SU-DHL-6 (cell line): ENCODE measurements at regions not wholly inside any gene's neighbourhood (a gene's known extent, or its start where the extent isn't known, plus 50 kb on each side); places are given as distances from the start of the nearest gene placed in this dataset.

ENCODE experiments used
- H2AFZ ChIP-seq: fragments of 200-600 bp; sonication (generic); 2 replicates; pipeline ENCODE4 v1.6.1; 2014; ENCODE audit warnings: low read depth, mild to moderate bottlenecking, moderate library complexity, mixed read lengths, antibody characterized with exemption, low read length; ENCODE audit not compliant: severe bottlenecking
- H3F3A ChIP-seq: fragments of 200-600 bp; shearing (Covaris generic); 2 replicates; pipeline ENCODE4 v1.6.0; 2016; ENCODE audit warnings: antibody characterized with exemption, mild to moderate bottlenecking; ENCODE audit not compliant: insufficient read depth
- H3K27ac ChIP-seq: fragments of 200-600 bp; sonication (generic); 2 replicates; pipeline ENCODE4 v1.5.1; 2016; ENCODE audit warnings: low read depth, mild to moderate bottlenecking, low read length, moderate library complexity, mixed read lengths
- H3K27me3 ChIP-seq: fragments of 200-600 bp; sonication (generic), shearing (Covaris generic); 2 replicates; pipeline ENCODE4 v1.6.0; 2014; ENCODE audit warnings: mild to moderate bottlenecking, low read length
- H3K36me3 ChIP-seq: fragments of 200-600 bp; sonication (generic); 2 replicates; pipeline ENCODE4 v1.6.1; 2014; ENCODE audit warnings: mild to moderate bottlenecking, low read length, mixed read lengths
- H3K4me2 ChIP-seq: fragments of 300-600, 200-600 bp; shearing (Covaris generic), sonication (generic); 2 replicates; pipeline ENCODE4 v1.6.0; 2014; ENCODE audit warnings: low read length, low read depth, mild to moderate bottlenecking; ENCODE audit not compliant: poor library complexity, severe bottlenecking
- H3K4me3 ChIP-seq: fragments of 200-600 bp; sonication (generic); 2 replicates; pipeline ENCODE4 v1.5.1; 2014; ENCODE audit warnings: antibody characterized with exemption, low read length, mild to moderate bottlenecking, mixed read lengths; ENCODE audit not compliant: insufficient read depth, poor library complexity, severe bottlenecking
- H3K79me2 ChIP-seq: fragments of 200-600 bp; sonication (generic); 2 replicates; pipeline ENCODE4 v1.6.1; 2014; ENCODE audit warnings: mild to moderate bottlenecking, low read length, moderate library complexity; ENCODE audit not compliant: insufficient read depth
- H3K9ac ChIP-seq: fragments of 200-600 bp; sonication (generic); 2 replicates; pipeline ENCODE4 v1.7.0; 2014; ENCODE audit warnings: mild to moderate bottlenecking, low read length
- H3K9me2 ChIP-seq: fragments of 200-600 bp; sonication (generic); replicated peaks from 2 replicates; pipeline ENCODE4 v1.6.1; 2014; ENCODE audit warnings: low read length; ENCODE audit not compliant: insufficient read depth
- H3K9me3 ChIP-seq: fragments of 200-600 bp; sonication (generic); 2 replicates; pipeline ENCODE4 v1.6.1; 2014; ENCODE audit warnings: low read length, mixed read lengths; ENCODE audit not compliant: insufficient read depth
- H4K20me1 ChIP-seq: fragments of 200-600 bp; sonication (generic); 2 replicates; pipeline ENCODE4 v1.6.1; 2014; ENCODE audit warnings: low read depth, mild to moderate bottlenecking, antibody characterized with exemption, low read length, moderate library complexity, mixed read lengths
- EZH2phosphoT487 ChIP-seq: fragments of 200-600 bp; sonication (generic), shearing (Covaris generic); conservative IDR thresholded peaks from 2 replicates; pipeline ENCODE4 v1.6.1; 2018; ENCODE audit warnings: mild to moderate bottlenecking, antibody characterized with exemption, low read length, moderate library complexity, mixed read lengths
- TF ChIP-seq, protein P1 (sequence below): fragments of 200-600 bp; sonication (generic); IDR thresholded peaks from one replicate; pipeline ENCODE4 v1.5.1; 2017; ENCODE audit warnings: antibody characterized with exemption, mild to moderate bottlenecking, low read length, moderate library complexity; ENCODE audit not compliant: insufficient read depth, poor library complexity, severe bottlenecking

DNA sequence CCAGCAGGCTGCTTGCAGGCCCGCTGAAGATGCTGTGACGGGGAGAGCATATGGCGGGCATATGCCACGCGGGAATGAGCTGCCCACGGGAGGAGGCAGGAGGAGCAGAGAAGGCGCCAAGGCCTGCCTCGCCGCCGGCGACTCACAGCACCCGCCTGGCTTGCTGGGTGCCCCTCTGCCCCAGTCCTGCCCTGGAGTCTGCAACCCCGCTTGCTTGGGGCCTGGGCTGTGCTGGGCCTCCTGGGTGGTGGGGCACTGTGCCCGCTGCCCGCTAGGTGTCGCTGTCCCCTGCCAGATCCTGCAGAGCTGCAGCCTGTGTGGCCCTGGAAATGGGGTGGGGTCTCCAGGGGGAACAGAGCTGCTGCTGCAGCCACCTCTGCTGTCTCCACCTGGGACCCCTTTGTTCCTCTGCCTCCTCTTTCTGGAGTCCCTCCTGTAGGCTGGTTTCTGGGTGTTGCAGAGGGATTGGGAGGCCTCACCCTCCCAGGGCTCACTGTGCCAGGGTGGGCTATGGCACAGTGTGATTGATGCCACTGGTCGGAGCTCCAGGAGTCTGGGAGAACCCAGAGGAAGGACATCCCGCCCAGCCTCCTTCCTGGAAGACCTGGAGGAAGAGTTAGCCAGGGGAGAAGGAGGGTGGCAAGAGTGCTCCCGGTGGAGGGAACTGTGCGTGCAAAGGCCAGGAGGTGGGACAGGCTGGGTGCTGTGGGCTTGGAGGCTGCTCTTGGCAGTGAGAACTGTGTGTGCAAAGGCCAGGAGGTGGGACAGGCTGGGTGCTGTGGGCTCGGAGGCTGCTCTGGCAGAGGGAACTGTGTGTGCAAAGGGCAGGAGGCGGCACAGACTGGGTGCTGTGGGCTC is 141.0 kb upstream of the CIBAR2 start:
- Histone ChIP-seq H3K9me2 (no peaks in the 10 kb centered on the region), H3F3A (no peaks in the 10 kb centered on the region), H3K4me3 (no peak overlapping the region), H2AFZ (no peak overlapping the region), H3K4me2 (no peak overlapping the region), H3K9ac (no peak overlapping the region), H3K79me2 (no peaks in the 10 kb centered on the region), H3K9me3 (no peaks in the 10 kb centered on the region), H3K27ac (no peak overlapping the region), H3K36me3 (no peaks in the 10 kb centered on the region), H4K20me1 (no peaks in the 10 kb centered on the region), H3K27me3 (no peaks in the 10 kb centered on the region)
- TF ChIP-seq EZH2phosphoT487 = no peak
- TF ChIP-seq, protein P1, sequence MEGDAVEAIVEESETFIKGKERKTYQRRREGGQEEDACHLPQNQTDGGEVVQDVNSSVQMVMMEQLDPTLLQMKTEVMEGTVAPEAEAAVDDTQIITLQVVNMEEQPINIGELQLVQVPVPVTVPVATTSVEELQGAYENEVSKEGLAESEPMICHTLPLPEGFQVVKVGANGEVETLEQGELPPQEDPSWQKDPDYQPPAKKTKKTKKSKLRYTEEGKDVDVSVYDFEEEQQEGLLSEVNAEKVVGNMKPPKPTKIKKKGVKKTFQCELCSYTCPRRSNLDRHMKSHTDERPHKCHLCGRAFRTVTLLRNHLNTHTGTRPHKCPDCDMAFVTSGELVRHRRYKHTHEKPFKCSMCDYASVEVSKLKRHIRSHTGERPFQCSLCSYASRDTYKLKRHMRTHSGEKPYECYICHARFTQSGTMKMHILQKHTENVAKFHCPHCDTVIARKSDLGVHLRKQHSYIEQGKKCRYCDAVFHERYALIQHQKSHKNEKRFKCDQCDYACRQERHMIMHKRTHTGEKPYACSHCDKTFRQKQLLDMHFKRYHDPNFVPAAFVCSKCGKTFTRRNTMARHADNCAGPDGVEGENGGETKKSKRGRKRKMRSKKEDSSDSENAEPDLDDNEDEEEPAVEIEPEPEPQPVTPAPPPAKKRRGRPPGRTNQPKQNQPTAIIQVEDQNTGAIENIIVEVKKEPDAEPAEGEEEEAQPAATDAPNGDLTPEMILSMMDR = peak; percentile 99

DNA sequence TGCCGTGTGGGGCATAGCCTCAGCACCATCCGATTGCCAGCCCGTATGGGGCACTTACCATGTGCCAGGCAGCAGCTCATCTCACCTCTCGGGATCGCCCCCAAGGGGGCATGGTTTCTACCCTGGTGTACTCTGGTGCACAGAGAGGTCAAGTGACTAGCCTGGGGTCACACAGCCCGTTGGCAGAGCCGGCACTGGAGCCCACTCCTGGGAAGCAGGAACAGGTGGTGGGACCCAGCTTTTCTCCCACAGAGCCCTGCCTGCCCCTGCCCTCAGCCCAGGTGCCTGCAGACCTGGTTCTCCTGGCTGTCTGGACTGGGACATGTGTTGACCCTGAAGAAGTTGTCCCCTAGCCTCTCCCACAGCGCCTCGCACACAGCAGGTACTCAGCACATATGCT is 141.8 kb upstream of the CIBAR2 start:
- H4K20me1 ChIP-seq = no peaks in the 10 kb centered on the region
- no peak overlapping the region for H3K4me2 ChIP-seq
- no peak overlapping the region for H3K4me3 ChIP-seq
- H3K36me3 ChIP-seq = no peaks in the 10 kb centered on the region
- H3K27me3 ChIP-seq = no peaks in the 10 kb centered on the region
- H2AFZ ChIP-seq = no peak overlapping the region
- H3K9me2 ChIP-seq = no peaks in the 10 kb centered on the region
- TF ChIP-seq, protein P1 = no peak
- TF ChIP-seq EZH2phosphoT487 = no peak
- H3F3A ChIP-seq = no peaks in the 10 kb centered on the region
- no peaks in the 10 kb centered on the region for H3K9me3 ChIP-seq
- no peak overlapping the region for H3K9ac ChIP-seq
- H3K27ac ChIP-seq = no peak overlapping the region
- no peaks in the 10 kb centered on the region for H3K79me2 ChIP-seq

DNA sequence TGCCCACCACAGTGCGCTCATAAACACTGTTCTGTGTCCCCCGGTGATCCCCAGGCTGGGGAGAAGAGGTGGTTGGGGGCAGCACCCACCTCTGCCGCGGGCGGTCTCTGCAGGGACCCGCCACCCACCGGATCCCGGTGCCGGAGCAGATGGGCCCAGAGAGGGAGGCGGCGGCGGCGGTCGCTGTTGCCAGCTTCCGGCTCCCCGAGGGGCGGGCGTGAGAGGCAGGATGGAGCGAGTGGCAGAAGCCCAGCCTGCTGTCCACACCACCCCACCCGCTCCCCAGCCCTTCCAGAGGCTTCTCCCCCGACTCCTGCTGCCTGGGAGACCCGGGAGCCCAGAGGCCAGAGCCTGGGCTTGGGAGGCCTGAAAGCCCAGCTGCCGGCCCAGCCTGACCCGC is 142.6 kb upstream of the CIBAR2 start:
- Histone ChIP-seq H3K36me3 (no peaks in the 10 kb centered on the region), H3K9me2 (no peaks in the 10 kb centered on the region), H3F3A (no peaks in the 10 kb centered on the region), H2AFZ (no peak overlapping the region), H3K4me3 (no peak overlapping the region), H3K4me2 (no peak overlapping the region), H3K9ac (no peak overlapping the region), H4K20me1 (no peaks in the 10 kb centered on the region), H3K9me3 (no peaks in the 10 kb centered on the region), H3K27me3 (no peaks in the 10 kb centered on the region), H3K79me2 (no peaks in the 10 kb centered on the region), H3K27ac (no peak overlapping the region)
- TF ChIP-seq, protein P1 = no peak
- TF ChIP-seq EZH2phosphoT487 = no peak
